Choroid plexus epithelial cell (primary cell): ENCODE measurements at regions not wholly inside any gene's neighbourhood (a gene's known extent, or its start where the extent isn't known, plus 50 kb on each side); places are given as distances from the start of the nearest gene placed in this dataset.
"Not testable (repeated sequence)": the region's sequence is repeated elsewhere in the genome, so short reads cannot be mapped to it uniquely, and the experiment has no call there.

Experiments used
- DNase-seq: peaks from one replicate; pipeline ENCODE4 v3.0.0-alpha.2; 2010; ENCODE audit warnings: low read depth
- H3K4me3 ChIP-seq: 2 replicates; pipeline ENCODE4 v1.5.1; 2011; ENCODE audit warnings: low read depth, mild to moderate bottlenecking, control low read depth, low read length, moderate library complexity
- CTCF ChIP-seq: conservative IDR thresholded peaks from 2 replicates; pipeline ENCODE4 v1.5.1; 2011; ENCODE audit warnings: low read depth, mild to moderate bottlenecking, control low read depth, inconsistent platforms, low read length, moderate library complexity

GRCh38 chr6:93677264-93677965, 258.1 kb upstream of the EPHA7 start:
- H3K4me3 ChIP-seq: no peak overlapping the region
- peak; percentile 22 for DNase-seq
- TF ChIP-seq CTCF: no peak

- TF ChIP-seq CTCF: no peak
- DNase-seq: no peak
- H3K4me3 ChIP-seq: no peak overlapping the region
These were observed 257.2 kb upstream of the EPHA7 start for GRCh38 chr6:93676581-93676980.

- DNase-seq: no peak
- H3K4me3 ChIP-seq: no peak overlapping the region
- no peak for TF ChIP-seq CTCF
These were observed 256.6 kb upstream of the EPHA7 start for GRCh38 chr6:93675856-93676417.

- no peak for DNase-seq
- no peak for TF ChIP-seq CTCF
These were observed 243.8 kb upstream of the EPHA7 start for GRCh38 chr6:93663111-93663510.

GRCh38 chr6:93654548-93654947, 235.2 kb upstream of the EPHA7 start:
- DNase-seq: no peak
- no peak overlapping the region for H3K4me3 ChIP-seq
- no peak for TF ChIP-seq CTCF

More at GRCh38 chr6:93663111-93663510, 243.8 kb upstream of the EPHA7 start:
- no peak overlapping the region for H3K4me3 ChIP-seq

GRCh38 chr6:93644611-93645010, 225.3 kb upstream of the EPHA7 start:
- TF ChIP-seq CTCF: no peak
- no peak overlapping the region for H3K4me3 ChIP-seq
- peak; percentile 18 for DNase-seq

GRCh38 chr6:93639126-93639525, 219.8 kb upstream of the EPHA7 start:
- TF ChIP-seq CTCF: no peak
- no peak overlapping the region for H3K4me3 ChIP-seq
- no peak for DNase-seq

- not testable (repeated sequence) for H3K4me3 ChIP-seq, DNase-seq
These were observed 217.8 kb upstream of the EPHA7 start for GRCh38 chr6:93636987-93637664.
